H9 (cell line): ENCODE measurements at regions not wholly inside any gene's neighbourhood (a gene's known extent, or its start where the extent isn't known, plus 50 kb on each side); places are given as distances from the start of the nearest gene placed in this dataset.

Experiments
- DNase-seq: peaks from one replicate; pipeline ENCODE4 v3.0.0-alpha.2; 2017
- H2AFZ ChIP-seq: one replicate; pipeline ENCODE4 v1.6.1; 2013; ENCODE audit warnings: mild to moderate bottlenecking, low read length, control low read depth, moderate library complexity
- H2AK5ac ChIP-seq: 2 replicates; pipeline ENCODE4 v1.6.1; 2013; ENCODE audit warnings: low read length, control low read depth, mixed read lengths; ENCODE audit not compliant: insufficient read length
- H2BK120ac ChIP-seq: one replicate; pipeline ENCODE4 v1.6.1; 2013; ENCODE audit warnings: low read depth, mild to moderate bottlenecking, low read length, control low read depth, inconsistent platforms; ENCODE audit not compliant: poor library complexity, severe bottlenecking
- H2BK12ac ChIP-seq: 2 replicates; pipeline ENCODE4 v1.6.1; 2013; ENCODE audit warnings: low read length, control low read depth, mixed read lengths, low read depth; ENCODE audit not compliant: insufficient read length
- H2BK15ac ChIP-seq: 2 replicates; pipeline ENCODE4 v1.6.1; 2013; ENCODE audit warnings: low read depth, low read length, control low read depth
- H2BK20ac ChIP-seq: one replicate; pipeline ENCODE4 v1.6.1; 2013; ENCODE audit warnings: low read depth, mild to moderate bottlenecking, low read length, control low read depth, inconsistent platforms; ENCODE audit not compliant: poor library complexity, severe bottlenecking
- H2BK5ac ChIP-seq: 2 replicates; pipeline ENCODE4 v1.6.1; 2013; ENCODE audit warnings: low read length, control low read depth, mixed read lengths; ENCODE audit not compliant: insufficient read length
- H3K14ac ChIP-seq: 2 replicates; pipeline ENCODE4 v1.6.1; 2013; ENCODE audit warnings: low read length, control low read depth; ENCODE audit not compliant: insufficient read depth
- H3K18ac ChIP-seq: 2 replicates; pipeline ENCODE4 v1.6.1; 2013; ENCODE audit warnings: low read depth, mild to moderate bottlenecking, mixed read lengths, low read length, control low read depth; ENCODE audit not compliant: insufficient read length
- H3K23ac ChIP-seq: 2 replicates; pipeline ENCODE4 v1.6.1; 2013; ENCODE audit warnings: low read length, control low read depth, mixed read lengths, low read depth; ENCODE audit not compliant: insufficient read length
- H3K23me2 ChIP-seq: 2 replicates; pipeline ENCODE4 v1.6.1; 2013; ENCODE audit warnings: low read depth, mild to moderate bottlenecking, mixed read lengths, low read length, control low read depth; ENCODE audit not compliant: insufficient read length, poor library complexity, severe bottlenecking
- H3K27ac ChIP-seq: 2 replicates; pipeline ENCODE4 v1.5.1; 2013; ENCODE audit warnings: low read length, control low read depth, mixed read lengths, low read depth; ENCODE audit not compliant: insufficient read length
- H3K27me3 ChIP-seq: 2 replicates; pipeline ENCODE4 v1.6.1; 2013; ENCODE audit warnings: low read length, control low read depth, inconsistent platforms; ENCODE audit not compliant: insufficient read depth
- H3K4ac ChIP-seq: 2 replicates; pipeline ENCODE4 v1.6.1; 2013; ENCODE audit warnings: low read depth, mild to moderate bottlenecking, control low read depth, inconsistent platforms, low read length, moderate library complexity
- H3K4me1 ChIP-seq: 2 replicates; pipeline ENCODE4 v1.6.1; 2013; ENCODE audit warnings: low read length, control low read depth, inconsistent platforms; ENCODE audit not compliant: insufficient read depth
- H3K4me2 ChIP-seq: 2 replicates; pipeline ENCODE4 v1.6.1; 2013; ENCODE audit warnings: low read length, control low read depth, mixed read lengths; ENCODE audit not compliant: insufficient read length, insufficient read depth
- H3K56ac ChIP-seq: 2 replicates; pipeline ENCODE4 v1.6.1; 2013; ENCODE audit warnings: low read depth, mild to moderate bottlenecking, mixed read lengths, low read length, control low read depth; ENCODE audit not compliant: insufficient read length
- H3K79me1 ChIP-seq: 2 replicates; pipeline ENCODE4 v1.6.1; 2013; ENCODE audit warnings: low read depth, mild to moderate bottlenecking, moderate library complexity, low read length, control low read depth, inconsistent platforms; ENCODE audit not compliant: insufficient read depth, poor library complexity, severe bottlenecking
- H3K79me2 ChIP-seq: 2 replicates; pipeline ENCODE4 v1.6.1; 2013; ENCODE audit warnings: low read length, control low read depth, inconsistent platforms; ENCODE audit not compliant: insufficient read depth
- H3K9ac ChIP-seq: 2 replicates; pipeline ENCODE4 v1.6.1; 2013; ENCODE audit warnings: low read length, control low read depth, mixed read lengths; ENCODE audit not compliant: insufficient read length; ENCODE audit errors: extremely low read depth
- H3K9me3 ChIP-seq: one replicate; pipeline ENCODE4 v1.6.1; 2013; ENCODE audit warnings: low read depth, low read length, inconsistent platforms; ENCODE audit not compliant: control insufficient read depth
- H3T11ph ChIP-seq: one replicate; pipeline ENCODE4 v1.6.1; 2013; ENCODE audit warnings: mild to moderate bottlenecking, low read length, control low read depth, inconsistent platforms
- H4K20me1 ChIP-seq: one replicate; pipeline ENCODE4 v1.6.1; 2013; ENCODE audit not compliant: control insufficient read depth, insufficient read length, insufficient read depth
- H4K5ac ChIP-seq: 2 replicates; pipeline ENCODE4 v1.6.1; 2013; ENCODE audit warnings: low read depth, mild to moderate bottlenecking, mixed read lengths, low read length, control low read depth; ENCODE audit not compliant: insufficient read length
- H4K8ac ChIP-seq: replicated peaks from 2 replicates; pipeline ENCODE4 v1.6.1; 2013; ENCODE audit warnings: low read length, control low read depth, mixed read lengths, low read depth; ENCODE audit not compliant: insufficient read length
- H4K91ac ChIP-seq: 2 replicates; pipeline ENCODE4 v1.6.1; 2013; ENCODE audit warnings: low read depth, mild to moderate bottlenecking, moderate library complexity, mixed read lengths, low read length, control low read depth; ENCODE audit not compliant: insufficient read length
- H3K27ac Mint-ChIP-seq, 3 experiments: 2 replicates in 2 of 3; 3 replicates in 1 of 3; pipeline ENCODE4 v1.8.0; 2020 to 2021; ENCODE audit warnings: mixed read lengths in 3 of 3, mild to moderate bottlenecking in 1 of 3, moderate library complexity in 1 of 3
- H3K27me3 Mint-ChIP-seq: 2 replicates; pipeline ENCODE4 v1.8.0; 2021; ENCODE audit warnings: low read depth, mild to moderate bottlenecking, moderate library complexity, mixed read lengths
- H3K36me3 Mint-ChIP-seq, 3 experiments: 2 replicates in 2 of 3; 3 replicates in 1 of 3; pipeline ENCODE4 v1.8.0; 2020 to 2021; ENCODE audit warnings: low read depth in 3 of 3, mixed read lengths in 3 of 3; ENCODE audit not compliant: insufficient read depth in 1 of 3
- H3K4me1 Mint-ChIP-seq, 2 experiments: 2 replicates each; pipeline ENCODE4 v1.8.0; 2020; ENCODE audit warnings: mixed read lengths in 2 of 2
- H3K4me3 Mint-ChIP-seq, 2 experiments: 2 replicates in 1 of 2; 3 replicates in 1 of 2; pipeline ENCODE4 v1.8.0; 2020 to 2021; ENCODE audit warnings: mild to moderate bottlenecking in 2 of 2, mixed read lengths in 2 of 2, moderate library complexity in 1 of 2
- H3K9me3 Mint-ChIP-seq, 2 experiments: 2 replicates in 1 of 2; 3 replicates in 1 of 2; pipeline ENCODE4 v1.8.0; 2020; ENCODE audit warnings: mild to moderate bottlenecking in 2 of 2, mixed read lengths in 2 of 2, moderate library complexity in 1 of 2
- CTCF ChIP-seq: fragments of 200-600 bp; sonication (generic); conservative IDR thresholded peaks from 3 replicates; pipeline ENCODE4 v1.8.0; 2021; ENCODE audit warnings: antibody characterized with exemption, mild to moderate bottlenecking
- WGBS: extraction: QIAGEN DNeasy Blood & Tissue Kit; methylation state at CpG from one replicate; pipeline ENCODE4 v1.1.7; 2013; ENCODE audit warnings: missing lambda C conversion rate, low lambda C conversion rate, mixed read lengths; ENCODE audit not compliant: insufficient read length; ENCODE audit errors: extremely low coverage; 5-methylcytosine and 5-hydroxymethylcytosine counted together

DNA sequence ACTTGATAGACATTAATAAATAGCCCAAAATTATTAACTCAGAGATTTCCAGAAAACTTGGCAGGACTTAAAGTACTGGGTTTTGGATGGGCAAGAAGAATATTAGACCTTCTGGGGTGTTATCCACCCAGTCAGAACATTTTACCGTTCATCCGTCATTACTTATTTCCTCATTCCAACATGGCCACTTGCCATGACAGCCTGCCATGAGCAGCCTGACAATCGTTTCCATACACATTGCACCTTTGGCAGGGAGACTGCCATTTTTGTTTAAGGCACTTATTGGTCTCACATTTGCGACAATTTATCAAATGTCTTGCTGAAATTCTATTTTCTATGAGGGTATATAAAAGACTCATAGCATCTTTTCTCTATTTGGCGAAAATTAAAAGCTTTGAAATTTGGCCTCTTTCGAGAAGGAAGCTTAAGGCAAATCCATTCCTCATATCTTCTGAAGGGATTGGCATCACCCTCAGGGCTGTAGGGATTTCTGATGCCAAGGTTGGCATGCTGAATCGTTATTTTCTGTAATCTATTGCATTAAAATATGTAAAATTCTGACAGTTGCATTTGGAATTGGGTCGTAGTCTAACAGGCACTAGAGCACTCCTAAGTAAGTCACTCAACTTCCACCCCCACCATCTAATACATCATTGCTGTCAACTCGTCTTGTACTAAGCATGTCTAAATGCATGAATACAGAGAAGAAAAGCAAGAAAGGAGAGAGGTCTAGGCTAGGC is 406.3 kb upstream of the PIK3C3 start:
- Histone ChIP-seq H4K5ac (no peak overlapping the region), H2AFZ (no peak overlapping the region), H2BK120ac (no peak overlapping the region), H3K9ac (no peak overlapping the region), H3K23me2 (no peaks in the 10 kb centered on the region), H3K4ac (no peak overlapping the region), H3K27ac (no peak overlapping the region), H2BK12ac (no peak overlapping the region), H2BK15ac (no peak overlapping the region), H4K91ac (no peak overlapping the region), H2AK5ac (no peak overlapping the region), H3K56ac (no peak overlapping the region), H3K4me2 (no peak overlapping the region), H2BK20ac (no peak overlapping the region), H3K27me3 (no peaks in the 10 kb centered on the region), H3K9me3 (no peaks in the 10 kb centered on the region), H3T11ph (no peak overlapping the region), H4K20me1 (no peaks in the 10 kb centered on the region), H4K8ac (no peak overlapping the region), H2BK5ac (no peak overlapping the region), H3K79me1 (no peaks in the 10 kb centered on the region), H3K18ac (no peak overlapping the region), H3K23ac (no peak overlapping the region), H3K79me2 (no peaks in the 10 kb centered on the region), H3K4me1 (no peaks in the 10 kb centered on the region), H3K14ac (no peak overlapping the region)
- Mint-ChIP-seq H3K4me1 (no peaks in the 10 kb centered on the region), H3K4me3 (no peak overlapping the region), H3K9me3 (no peaks in the 10 kb centered on the region), H3K27ac (no peak overlapping the region), H3K27me3 (no peaks in the 10 kb centered on the region), H3K36me3 (no peaks in the 10 kb centered on the region)
- WGBS = no CpG with 5 or more reads among the region's 9 CpGs
- no peak for TF ChIP-seq CTCF
- DNase-seq = no peak
